ENCODE measurements at regions not wholly inside any gene's neighbourhood (a gene's known extent, or its start where the extent isn't known, plus 50 kb on each side); places are given as distances from the start of the nearest gene placed in this dataset.
"Not testable (repeated sequence)": the region's sequence is repeated elsewhere in the genome, so short reads cannot be mapped to it uniquely, and the experiment has no call there.

DNA sequence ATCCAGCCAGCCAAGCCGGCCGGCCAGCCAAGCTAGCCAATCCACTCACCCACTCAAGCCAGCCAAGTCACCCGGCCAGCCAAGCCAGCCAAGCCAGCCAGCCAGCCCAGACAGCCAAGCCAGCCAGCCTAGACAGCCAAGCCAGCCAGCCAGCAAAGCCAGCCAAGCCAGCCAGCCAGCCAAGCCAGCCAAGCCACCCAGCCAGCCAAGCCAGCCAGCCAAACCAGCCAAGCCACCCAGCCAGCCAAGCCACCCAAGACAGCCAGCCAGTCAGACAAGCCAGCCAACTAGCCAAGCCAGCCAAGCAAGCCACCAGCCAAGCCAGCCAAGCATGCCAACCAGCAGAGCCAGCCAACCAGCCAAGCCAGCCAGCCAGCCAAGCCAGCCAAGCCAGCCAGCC, 322.7 kb upstream of the PLGLB2 start:
- not testable (repeated sequence) for TF ChIP-seq EZH2 (IDR thresholded peaks at IDR 0.05; ENCODE audit: borderline replicate concordance, insufficient read depth, low read depth, low read length, poor library complexity, severe bottlenecking)
- TF ChIP-seq, protein P1, sequence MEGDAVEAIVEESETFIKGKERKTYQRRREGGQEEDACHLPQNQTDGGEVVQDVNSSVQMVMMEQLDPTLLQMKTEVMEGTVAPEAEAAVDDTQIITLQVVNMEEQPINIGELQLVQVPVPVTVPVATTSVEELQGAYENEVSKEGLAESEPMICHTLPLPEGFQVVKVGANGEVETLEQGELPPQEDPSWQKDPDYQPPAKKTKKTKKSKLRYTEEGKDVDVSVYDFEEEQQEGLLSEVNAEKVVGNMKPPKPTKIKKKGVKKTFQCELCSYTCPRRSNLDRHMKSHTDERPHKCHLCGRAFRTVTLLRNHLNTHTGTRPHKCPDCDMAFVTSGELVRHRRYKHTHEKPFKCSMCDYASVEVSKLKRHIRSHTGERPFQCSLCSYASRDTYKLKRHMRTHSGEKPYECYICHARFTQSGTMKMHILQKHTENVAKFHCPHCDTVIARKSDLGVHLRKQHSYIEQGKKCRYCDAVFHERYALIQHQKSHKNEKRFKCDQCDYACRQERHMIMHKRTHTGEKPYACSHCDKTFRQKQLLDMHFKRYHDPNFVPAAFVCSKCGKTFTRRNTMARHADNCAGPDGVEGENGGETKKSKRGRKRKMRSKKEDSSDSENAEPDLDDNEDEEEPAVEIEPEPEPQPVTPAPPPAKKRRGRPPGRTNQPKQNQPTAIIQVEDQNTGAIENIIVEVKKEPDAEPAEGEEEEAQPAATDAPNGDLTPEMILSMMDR (IDR thresholded peaks at IDR 0.05) = not testable (repeated sequence)
